Astrocyte of the hippocampus (primary cell): ENCODE measurements at regions not wholly inside any gene's neighbourhood (a gene's known extent, or its start where the extent isn't known, plus 50 kb on each side); places are given as distances from the start of the nearest gene placed in this dataset.
A peak's percentile ranks its signal among the peaks of the same experiment; 100 is the strongest.

Experiments used
- DNase-seq: peaks from one replicate; pipeline ENCODE4 v3.0.0; 2011; ENCODE audit warnings: low read depth, low spot score

DNA sequence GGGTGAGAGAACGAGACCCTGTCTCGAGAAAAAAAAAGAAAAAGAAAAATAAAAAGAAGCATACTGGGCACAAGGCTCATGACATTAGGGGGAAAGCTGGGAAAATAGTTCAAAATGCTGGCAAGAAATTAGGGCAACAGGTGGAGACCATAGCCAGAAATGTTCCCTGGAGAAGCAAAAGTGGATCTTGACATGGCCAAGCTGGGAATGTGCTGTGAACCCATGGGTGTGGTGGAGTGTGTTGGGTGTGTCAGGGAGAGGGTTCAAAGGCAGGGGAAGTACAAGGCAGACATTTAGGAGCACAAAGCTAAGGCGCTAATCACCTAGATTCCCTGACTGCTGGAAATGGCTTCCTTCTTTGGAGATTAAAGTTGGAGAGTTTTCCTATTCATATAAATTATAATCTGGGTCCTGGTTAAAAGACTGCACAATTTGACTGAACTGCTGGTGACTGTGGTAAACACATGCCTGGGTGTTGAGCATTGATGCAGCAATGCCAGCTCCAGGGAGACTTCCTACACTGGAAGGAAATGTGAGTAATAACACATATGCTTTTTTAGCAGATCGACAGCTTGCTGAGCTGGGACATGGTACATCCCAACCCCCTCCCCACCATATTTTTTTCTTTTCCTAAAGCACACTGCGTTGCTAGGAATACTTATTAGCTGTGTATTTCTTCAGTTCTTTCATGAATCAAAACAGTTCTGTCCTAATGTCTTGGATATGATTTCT, 70.1 kb upstream of the ARHGAP21 start:
- peak; percentile 14 for DNase-seq

DNA sequence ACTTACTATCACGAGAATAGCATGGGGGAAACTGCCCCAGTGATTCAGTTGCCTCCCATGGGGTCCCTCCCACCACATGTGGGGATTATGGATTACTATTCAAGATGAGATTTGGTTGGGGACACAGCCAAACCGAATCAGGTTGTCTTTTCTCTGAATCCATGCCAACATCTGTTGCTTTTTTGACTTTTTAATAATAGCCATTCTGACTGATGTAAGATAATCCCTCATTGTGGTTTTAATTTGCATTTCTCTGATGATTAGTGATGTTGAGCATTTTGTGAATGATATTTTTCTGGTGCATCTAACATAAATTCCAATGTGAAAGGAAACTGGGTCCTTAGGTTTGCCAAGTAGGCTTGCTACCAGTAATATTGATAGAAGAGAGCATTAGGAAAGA, 69.0 kb upstream of the ARHGAP21 start:
- DNase-seq: peak; percentile 30

DNA sequence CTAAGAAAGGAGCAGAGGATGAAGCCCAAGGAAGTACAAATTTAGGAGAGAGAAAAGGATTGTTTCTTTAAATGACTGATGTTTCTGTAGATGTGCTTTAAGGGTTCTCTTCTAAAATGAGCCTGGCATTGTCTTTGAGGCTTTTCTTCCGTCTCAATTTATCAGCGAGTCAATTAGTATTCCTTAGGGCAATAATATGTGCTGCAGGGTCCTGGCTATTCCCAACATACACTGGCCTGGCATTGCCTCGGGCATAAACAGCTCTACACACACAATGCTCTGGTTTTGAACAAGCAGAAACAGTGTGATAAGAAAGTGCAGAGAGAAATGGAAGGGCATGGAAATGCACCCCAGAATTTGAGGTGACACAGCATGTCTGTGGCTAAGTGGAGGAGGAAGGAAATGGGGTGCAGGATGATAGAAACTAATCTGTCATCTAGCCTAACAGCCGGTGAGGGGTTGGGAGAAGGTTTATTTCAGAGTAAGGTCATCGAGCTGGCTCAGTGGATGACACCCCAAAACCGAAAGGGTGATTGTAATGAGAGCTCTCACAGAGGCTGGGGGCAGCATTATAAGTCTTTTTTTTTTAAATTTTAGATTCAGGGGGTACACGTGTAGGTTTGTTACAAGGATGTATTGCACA, 67.5 kb upstream of the ARHGAP21 start:
- peak; percentile 31 for DNase-seq

DNA sequence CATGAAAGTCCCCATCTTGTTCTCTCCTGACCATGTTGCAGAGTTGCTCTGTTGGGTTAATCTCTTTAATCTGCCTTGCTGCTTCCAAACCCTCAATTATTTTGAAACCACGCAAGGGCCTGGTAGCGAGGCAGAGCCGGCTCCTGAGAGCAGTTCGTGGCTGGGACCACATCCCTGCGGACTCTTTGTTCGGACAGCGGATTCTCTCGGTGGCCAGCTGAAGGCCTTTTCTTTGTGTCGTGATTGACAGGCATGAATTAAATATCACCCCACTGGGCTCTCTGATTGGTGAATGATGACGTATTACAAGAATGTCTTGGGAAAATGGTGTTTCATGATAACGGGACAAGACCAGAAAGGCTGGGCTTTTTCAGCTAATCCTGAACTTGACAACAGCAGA, 66.9 kb upstream of the ARHGAP21 start:
- DNase-seq: peak; percentile 89

DNA sequence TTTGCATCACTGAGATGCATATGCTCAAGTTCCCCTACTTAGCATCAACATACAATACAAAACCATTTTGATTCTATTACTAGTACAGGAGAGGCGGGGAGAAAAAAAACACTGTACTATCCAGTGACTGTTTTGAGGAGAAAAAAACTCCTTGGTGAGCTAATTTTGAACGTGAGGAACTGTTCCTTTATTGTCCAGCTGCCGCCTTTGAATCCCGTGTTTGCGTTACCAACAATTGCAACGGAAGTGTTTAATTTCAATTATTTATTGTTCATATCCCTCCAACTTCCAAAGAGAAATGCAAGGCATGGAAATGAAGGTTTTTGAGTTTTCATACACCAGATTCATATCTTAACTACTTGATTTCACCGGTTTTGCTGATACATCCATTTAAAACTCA, 66.4 kb upstream of the ARHGAP21 start:
- DNase-seq: peak; percentile 21

- DNase-seq: no peak
Measured at GRCh38 chr10:24784923-24785322, 61.2 kb upstream of the ARHGAP21 start.

DNA sequence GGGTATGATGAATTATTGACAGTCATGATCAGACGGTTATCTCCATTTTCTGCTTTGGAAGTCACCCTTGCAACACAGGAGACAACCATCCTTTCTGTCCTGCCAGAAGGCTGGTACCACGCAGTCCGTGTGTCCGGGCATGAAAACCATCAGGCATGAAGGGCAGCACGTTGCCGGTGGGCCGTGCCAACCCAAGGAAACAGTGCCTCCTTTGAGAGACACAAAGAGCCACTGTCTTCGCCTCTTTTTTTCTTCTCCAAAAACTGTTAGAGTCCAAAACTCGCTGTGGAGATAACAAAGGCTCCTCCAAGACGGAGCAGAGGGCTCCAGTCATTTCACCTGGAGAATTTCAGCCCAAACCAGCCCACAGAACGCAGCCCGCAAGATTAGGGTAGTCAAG, 60.4 kb upstream of the ARHGAP21 start:
- DNase-seq: no peak

- DNase-seq: no peak
Measured at GRCh38 chr10:24783504-24783903, 59.8 kb upstream of the ARHGAP21 start.

DNA sequence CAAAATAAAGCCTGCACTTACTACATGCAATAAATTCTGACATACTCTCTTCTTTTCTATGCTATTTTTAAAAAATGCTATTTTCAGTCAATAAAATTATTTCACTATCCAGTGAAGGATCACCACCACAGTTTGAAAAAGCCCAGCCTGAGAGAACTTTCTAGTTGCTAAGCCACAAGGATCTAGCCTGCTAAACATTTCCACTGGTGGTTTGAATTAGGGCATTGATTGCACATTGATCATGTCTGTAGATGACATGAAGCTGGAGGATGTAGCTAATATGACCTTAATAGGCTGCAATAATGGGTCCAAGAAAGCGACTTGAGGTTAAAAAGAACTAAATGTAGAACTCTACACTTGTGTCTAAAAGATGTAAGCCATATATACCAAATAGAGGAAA, 56.0 kb upstream of the ARHGAP21 start:
- no peak for DNase-seq

DNA sequence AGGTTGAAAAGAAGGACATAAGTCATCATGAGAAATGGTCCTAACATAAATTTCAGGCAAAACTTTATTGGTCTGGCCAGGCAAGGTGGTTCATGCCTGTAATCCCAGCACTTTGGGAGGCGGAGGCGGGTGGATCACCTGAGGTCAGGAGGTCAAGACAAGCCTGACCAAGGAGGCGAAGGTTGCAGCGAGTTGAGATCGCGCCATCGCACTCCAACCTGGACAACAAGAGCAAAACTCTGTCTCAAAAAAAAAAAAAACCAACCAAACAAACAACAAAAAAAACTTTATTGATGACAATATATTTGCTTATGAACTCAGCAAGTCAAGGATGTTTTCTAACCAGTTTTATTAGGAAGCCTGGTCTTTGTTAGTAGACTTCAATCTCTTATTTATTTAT, 54.6 kb upstream of the ARHGAP21 start:
- no peak for DNase-seq

GRCh38 chr10:24777196-24777595, 53.5 kb upstream of the ARHGAP21 start:
- DNase-seq: no peak

- no peak for DNase-seq
Measured at GRCh38 chr10:24773939-24774589, 50.4 kb upstream of the ARHGAP21 start.
